NK-92 treated with Interleukin-12 subunit alpha and Interleukin-12 subunit beta, amount 100 ng/mL, for 24 hours (cell line): ENCODE measurements at regions not wholly inside any gene's neighbourhood (a gene's known extent, or its start where the extent isn't known, plus 50 kb on each side); places are given as distances from the start of the nearest gene placed in this dataset.
"Not testable (repeated sequence)": the region's sequence is repeated elsewhere in the genome, so short reads cannot be mapped to it uniquely, and the experiment has no call there.

Experiments
- DNase-seq: peaks from one replicate; lab custom pipeline; 2025; lab: John Stamatoyannopoulos, UW

DNA sequence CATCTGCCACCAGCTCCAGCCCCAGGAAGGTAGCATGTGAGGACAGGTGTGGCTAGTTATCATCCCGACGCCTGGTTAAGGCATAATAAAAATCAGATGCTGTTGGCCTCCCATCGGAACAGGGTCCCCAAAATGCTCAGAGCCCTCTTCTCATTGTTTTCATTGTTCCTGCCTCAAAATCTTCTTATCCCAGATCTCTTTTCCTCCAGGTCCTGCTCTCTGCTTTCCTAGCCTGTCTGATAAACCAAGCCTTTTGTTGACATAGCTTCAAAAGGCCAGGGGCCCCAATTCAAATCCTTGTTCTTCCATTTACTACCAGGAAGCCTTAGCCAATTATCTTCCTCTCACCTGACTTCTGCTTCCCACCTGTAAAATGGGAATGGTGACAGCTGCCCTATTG lies 130.1 kb upstream of the ADRA1B start:
- no peak for DNase-seq

DNA sequence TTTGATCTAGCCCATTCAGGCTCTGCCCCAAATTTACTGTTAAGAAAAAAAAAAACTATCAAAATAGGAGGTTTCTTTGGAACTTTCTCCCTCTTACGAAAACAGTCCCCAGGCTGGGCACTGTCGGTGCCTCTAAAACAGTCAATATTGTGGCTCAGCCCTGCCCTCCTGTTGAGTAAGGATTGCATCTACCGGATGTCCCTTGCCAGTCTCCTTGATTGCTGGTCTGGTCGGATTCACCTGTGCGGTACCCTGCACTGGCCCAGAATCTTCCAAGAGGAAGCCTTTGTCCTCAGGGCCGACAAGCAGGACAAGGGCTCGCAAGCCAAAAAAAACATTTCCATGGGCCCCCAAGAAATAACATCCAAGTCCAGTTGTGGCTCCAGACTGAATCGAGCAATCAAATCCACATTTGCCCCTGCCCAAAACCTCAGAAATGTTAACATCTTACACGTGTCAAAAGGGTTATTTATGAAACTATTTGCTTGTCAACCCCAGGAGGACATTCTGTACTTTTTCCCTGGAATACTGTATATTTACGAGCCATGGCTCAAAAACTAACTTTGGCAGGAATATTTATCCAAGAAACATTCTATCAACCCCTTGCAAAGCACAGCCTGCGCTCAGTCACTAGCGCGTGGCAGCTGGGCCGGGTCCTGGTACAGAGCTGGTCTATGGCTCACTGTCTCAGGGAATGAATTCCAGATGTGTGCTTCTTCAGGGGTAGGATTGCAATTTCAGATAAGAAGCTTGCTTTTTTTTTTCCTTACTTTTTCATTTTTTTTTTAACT lies 129.2 kb upstream of the ADRA1B start:
- DNase-seq = no peak

DNA sequence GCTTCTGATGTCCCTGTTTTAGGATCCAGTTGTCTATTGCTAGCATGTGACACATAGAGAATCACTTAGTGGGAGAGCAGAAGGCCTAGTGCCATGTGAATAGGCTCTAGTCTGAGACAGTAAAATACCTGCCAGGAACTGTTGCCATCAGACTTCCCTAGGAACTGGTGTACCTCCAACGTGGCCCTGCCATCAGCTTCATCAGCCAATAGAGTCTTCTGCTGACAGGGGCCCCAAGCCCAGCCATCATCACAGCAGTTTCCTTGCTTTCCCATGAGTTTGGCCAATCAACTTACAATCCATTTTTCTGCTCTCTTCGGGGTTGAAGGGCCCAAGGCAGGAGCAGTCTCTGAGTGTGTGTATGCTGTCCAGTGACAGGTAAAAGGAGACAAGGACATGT lies 128.4 kb upstream of the ADRA1B start:
- no peak for DNase-seq

DNA sequence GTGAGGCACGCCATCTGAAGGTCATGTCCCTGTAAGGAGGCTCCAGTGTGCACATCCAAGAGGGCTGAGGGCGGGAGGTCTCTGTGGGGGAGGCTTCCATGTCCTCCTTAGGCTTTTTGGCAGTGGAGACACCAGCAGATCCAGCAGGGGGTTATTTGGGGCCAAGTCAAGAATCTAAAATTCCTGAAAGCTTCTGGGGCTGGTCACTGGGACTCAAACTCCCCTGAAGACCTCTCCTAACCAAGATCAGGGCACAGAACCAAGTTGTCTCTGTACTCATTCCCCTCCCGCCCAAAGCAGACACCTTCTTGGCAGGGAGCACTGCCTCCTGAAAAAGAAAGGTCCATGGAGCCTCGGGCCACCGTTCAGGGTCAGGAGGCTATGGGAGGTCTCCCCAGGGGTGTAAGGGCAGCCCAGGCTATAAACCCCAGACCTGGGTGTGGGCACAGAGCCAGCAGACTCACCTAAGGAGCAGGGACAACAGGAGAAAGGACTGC lies 127.4 kb upstream of the ADRA1B start:
- DNase-seq = no peak

GRCh38 chr5:159792180-159792579 lies 124.1 kb upstream of the ADRA1B start:
- no peak for DNase-seq

GRCh38 chr5:159797261-159797970 lies 118.9 kb upstream of the ADRA1B start:
- DNase-seq = no peak

DNA sequence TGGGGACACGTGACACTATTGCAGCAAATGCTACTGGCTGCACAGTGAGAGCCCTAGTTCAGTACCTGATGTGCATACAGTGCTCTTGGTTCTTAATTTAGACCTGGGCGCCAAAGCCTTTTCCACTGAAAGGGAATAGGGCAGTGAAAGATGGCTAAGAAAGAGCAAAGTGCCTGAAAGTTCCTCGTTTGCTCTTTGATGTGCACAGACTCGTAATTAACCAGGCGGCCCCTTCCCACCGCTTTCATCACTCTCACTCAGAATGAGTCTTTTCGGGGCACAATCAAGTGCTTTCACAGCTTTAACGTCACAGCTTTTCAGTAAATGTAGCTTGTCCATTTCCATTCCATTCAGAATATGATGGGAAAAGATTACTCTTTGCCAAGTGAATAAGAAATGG lies 116.6 kb upstream of the ADRA1B start:
- no peak for DNase-seq

GRCh38 chr5:159800131-159800840 lies 116.0 kb upstream of the ADRA1B start:
- DNase-seq = no peak

- no peak for DNase-seq
These were observed 115.0 kb upstream of the ADRA1B start for GRCh38 chr5:159801303-159801702.

DNA sequence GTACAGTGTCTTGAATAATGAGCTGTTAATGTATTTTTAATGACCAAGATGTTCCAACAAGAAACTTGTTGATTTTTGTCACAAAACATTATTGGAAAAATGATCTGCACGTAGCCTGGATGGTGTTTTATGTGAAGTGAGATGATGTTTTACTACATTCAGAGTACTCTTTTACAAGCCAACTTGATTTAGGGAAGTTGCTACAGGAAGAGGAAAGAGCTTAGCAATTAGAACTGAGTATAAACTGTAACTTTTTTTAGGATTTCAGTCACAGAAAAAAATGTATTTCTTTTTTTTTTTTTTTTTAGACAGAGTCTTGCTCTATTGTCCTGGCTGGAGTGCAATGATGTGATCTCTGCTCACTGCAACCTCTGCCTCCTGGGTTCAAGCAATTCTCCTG lies 113.6 kb upstream of the ADRA1B start:
- no peak for DNase-seq

DNA sequence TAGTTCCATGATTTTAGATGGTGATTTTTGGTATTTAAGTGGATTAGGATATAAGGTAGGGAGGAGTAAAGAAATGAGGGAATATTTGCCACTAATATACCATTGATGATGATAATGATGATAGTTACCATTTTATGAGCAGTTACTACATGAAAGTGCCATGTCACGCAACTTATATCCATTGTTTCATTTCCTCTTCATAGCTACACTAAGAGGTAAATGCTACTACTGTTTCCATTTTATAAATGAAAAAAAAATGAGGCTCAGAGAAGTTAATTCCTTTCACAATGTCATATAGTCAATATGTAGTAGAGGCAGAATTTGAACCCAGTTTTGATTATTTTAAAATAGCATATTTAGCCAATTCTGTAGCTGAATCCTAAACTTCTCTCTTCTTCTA lies 112.2 kb upstream of the ADRA1B start:
- no peak for DNase-seq

GRCh38 chr5:159805021-159805420 lies 111.3 kb upstream of the ADRA1B start:
- DNase-seq = no peak

GRCh38 chr5:159807135-159807534 lies 109.1 kb upstream of the ADRA1B start:
- not testable (repeated sequence) for DNase-seq

DNA sequence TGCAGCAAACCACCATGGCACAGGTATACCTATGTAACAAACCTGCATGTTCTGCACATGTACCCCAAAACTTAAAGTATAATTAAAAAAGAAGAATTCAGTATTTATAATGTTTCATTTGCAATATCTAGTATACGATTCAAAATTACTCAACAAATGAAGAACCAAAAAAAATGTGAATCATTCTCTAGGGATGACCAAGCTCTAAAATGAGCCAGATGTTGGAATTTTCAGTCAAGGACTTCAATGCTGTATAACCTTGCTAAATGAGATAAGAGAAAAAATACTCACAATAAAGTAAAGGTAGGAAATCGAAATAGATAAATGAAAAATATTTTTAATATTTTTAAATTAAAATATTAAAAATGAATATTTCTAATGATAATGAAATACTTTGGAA lies 108.7 kb upstream of the ADRA1B start:
- DNase-seq = no peak

DNA sequence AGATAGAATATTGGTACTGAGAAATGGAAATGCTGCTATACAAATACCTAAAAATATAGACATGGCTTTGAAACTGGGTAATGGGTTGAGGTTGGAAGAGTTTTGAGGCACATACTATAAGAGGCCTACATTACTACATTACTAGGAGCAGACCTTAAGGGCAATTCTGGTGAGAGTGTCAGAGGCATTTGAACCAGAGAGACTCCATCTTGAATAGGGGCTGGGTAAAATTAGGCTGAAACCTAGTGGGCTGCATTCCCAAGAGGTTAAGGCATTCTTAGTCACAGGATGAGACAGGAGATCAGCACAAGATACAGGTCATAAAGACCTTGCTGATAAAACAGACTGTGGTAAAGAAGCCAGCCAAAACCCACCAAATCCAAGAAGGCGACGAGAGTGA lies 104.6 kb upstream of the ADRA1B start:
- DNase-seq = no peak

DNA sequence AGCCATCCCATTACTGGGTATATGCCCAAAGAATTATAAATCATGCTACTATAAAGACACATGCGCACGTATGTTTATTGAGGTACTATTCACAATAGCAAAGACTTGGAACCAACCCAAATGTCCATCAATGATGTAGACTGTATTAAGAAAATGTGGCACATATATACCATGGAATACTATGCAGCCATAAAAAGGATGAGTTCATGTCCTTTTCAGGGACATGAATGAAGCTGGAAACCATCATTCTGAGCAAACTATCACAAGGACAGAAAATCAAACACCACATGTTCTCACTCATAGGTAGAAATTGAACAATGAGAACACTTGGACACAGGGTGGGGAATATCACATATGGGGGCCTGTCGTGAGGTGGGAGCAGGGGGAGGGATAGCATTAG lies 103.5 kb upstream of the ADRA1B start:
- not testable (repeated sequence) for DNase-seq

GRCh38 chr5:159814222-159814621 lies 102.1 kb upstream of the ADRA1B start:
- DNase-seq = no peak

DNA sequence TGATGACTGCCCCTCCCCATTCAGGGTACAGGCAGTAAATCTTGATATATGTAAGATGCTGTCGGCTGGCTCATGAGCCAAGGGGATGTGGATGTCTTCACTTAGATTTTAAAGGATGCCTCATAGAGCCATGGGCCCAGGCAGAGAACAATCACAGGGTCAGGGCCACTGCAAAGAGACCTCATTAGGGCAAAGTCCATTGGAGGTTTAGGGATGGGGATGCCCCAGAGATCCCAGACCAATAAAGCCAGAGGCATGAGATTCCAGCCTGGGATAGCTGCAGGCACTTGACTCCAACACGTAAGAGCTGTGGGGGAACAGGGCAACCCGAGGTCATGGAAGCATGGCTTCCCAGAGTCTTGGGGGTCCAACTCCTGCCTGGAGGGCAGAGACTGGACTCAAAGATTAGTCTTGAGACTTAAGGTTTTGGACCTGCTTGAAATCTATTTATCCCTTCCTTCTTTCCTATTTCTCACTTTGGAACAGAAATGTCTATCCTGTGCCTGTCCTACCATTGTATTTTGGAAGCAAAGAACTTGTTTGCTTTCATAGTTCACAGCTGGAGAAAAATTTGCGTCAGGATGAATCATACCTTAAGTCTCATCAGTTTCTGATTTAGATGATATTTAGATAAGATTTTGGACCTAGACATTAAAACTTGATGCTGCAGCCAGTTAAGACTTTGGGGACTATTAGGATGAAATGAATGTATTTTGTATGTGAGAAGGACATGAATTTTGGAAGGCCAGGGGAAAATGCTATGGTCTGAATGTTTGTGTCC lies 101.3 kb upstream of the ADRA1B start:
- DNase-seq = no peak

GRCh38 chr5:159817262-159818029 lies 98.8 kb upstream of the ADRA1B start:
- DNase-seq = no peak

DNA sequence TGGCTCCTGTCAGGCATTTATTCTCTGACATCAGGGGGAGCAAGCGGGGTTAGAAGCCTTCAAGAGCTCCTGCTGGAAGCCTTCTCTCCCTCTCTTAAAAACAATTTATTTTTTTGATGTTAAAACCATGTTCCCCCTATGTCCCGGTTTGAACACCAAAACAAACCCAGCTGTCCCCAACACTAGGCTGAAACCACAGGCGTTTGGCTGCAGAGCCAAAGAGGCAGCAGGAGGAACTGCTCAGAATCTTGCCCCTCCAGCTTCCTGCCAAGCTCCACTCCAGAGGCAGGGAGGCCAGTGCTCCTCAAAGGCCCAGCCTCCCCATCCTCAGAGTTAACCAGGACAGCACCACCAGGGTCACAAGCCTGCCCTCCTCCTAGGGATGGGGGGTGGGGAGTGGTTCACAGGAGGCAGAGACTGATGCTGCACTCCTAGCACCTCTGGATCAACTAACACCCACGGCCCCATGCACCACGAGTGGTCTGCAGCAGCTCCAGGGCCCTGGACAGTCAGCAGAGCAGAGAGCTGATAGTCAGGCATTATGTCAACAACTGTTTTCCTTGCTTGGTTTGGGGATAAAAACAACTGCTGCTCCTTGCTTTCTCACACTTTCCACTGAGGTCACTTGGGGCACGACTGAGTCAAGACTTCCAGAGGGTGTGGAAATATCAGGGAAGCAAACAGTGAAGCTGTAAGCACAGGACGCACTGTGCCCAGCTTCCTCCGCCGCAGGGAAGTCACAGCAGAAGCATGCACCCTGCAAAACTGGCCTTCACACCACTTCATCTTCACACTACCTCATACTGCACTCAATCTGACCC lies 96.5 kb upstream of the ADRA1B start:
- DNase-seq = no peak
